GM06990 (cell line): ENCODE measurements at regions not wholly inside any gene's neighbourhood (a gene's known extent, or its start where the extent isn't known, plus 50 kb on each side); places are given as distances from the start of the nearest gene placed in this dataset.

ENCODE experiments used
- DNase-seq: peaks from one replicate; pipeline ENCODE4 v3.0.0-alpha.2; 2011; ENCODE audit not compliant: insufficient read length; ENCODE audit errors: extremely low read depth
- H3K27me3 ChIP-seq: replicated peaks from 2 replicates; pipeline ENCODE4 v1.6.0; 2011; ENCODE audit warnings: low read length; ENCODE audit not compliant: control insufficient read depth, insufficient read depth
- H3K36me3 ChIP-seq: 2 replicates; pipeline ENCODE4 v1.5.1; 2011; ENCODE audit warnings: low read length; ENCODE audit not compliant: control insufficient read depth, insufficient read depth
- H3K4me3 ChIP-seq: replicated peaks from 2 replicates; pipeline ENCODE4 v1.5.1; 2011; ENCODE audit warnings: low read depth, mild to moderate bottlenecking, control low read depth, low read length
- TF ChIP-seq, protein P1 (sequence below): IDR thresholded peaks from 2 replicates; pipeline ENCODE4 v1.5.1; 2011; ENCODE audit warnings: low read length, control low read depth, mild to moderate bottlenecking, inconsistent platforms; ENCODE audit not compliant: insufficient read depth, poor library complexity, severe bottlenecking

DNA sequence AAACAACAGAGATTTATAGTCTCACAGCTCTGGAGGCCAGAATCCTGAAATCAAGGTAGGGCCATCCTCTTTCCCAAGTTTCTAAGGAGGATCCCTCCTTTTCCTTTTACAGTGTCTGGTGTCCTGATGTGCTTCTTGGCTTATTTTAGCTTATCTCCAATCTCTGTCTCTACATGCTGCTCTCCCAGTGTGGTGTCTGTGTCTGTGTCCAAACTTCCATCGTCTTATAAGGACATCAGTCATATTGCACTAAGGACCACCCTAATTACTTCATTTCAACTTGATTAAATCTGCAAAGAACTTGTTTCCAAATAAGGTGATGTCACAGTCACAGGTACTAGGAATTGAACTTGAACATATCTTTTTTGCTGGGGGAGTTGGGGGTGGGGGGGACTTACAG is 529.6 kb downstream of the DHX35 start:
- TF ChIP-seq, protein P1, sequence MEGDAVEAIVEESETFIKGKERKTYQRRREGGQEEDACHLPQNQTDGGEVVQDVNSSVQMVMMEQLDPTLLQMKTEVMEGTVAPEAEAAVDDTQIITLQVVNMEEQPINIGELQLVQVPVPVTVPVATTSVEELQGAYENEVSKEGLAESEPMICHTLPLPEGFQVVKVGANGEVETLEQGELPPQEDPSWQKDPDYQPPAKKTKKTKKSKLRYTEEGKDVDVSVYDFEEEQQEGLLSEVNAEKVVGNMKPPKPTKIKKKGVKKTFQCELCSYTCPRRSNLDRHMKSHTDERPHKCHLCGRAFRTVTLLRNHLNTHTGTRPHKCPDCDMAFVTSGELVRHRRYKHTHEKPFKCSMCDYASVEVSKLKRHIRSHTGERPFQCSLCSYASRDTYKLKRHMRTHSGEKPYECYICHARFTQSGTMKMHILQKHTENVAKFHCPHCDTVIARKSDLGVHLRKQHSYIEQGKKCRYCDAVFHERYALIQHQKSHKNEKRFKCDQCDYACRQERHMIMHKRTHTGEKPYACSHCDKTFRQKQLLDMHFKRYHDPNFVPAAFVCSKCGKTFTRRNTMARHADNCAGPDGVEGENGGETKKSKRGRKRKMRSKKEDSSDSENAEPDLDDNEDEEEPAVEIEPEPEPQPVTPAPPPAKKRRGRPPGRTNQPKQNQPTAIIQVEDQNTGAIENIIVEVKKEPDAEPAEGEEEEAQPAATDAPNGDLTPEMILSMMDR: no peak

DNA sequence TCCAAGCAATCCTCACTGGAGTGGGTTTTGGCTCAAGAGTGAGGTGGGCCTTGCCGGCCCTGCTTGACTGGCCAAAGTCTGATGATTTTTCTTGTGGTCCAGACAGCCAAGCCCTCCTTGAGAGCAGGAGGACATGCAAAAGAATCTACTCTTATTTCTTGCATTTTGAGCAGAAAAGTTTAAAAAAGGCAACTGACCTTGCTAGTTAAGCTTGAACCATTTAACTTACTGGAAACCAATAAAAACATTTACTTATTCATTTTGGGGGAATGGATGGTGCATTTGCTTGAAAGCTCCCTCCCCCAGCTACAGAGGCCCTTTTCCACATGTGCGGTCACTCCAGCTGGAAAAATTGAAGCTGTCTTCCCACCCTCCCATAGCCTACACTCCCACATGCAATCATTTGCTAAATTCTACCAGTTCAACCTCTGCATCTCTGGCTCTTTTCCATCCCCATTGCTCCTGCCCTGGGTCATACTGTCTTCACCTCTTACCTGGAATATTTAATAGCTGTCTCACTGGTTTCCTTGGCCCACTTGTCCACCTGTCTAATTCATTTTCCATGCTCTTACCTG is 527.9 kb downstream of the DHX35 start:
- Histone ChIP-seq H3K36me3 (no peaks in the 10 kb centered on the region), H3K27me3 (no peaks in the 10 kb centered on the region; the same call in 1 of the 2 replicates), H3K4me3 (no peak overlapping the region)
- TF ChIP-seq, protein P1: no peak
- DNase-seq: no peak

More for the DNA sequence above, 529.6 kb downstream of the DHX35 start:
- DNase-seq: no peak
- H3K4me3 ChIP-seq: no peak overlapping the region
- no peaks in the 10 kb centered on the region for H3K36me3 ChIP-seq
- no peaks in the 10 kb centered on the region; the same call in 1 of the 2 replicates for H3K27me3 ChIP-seq

DNA sequence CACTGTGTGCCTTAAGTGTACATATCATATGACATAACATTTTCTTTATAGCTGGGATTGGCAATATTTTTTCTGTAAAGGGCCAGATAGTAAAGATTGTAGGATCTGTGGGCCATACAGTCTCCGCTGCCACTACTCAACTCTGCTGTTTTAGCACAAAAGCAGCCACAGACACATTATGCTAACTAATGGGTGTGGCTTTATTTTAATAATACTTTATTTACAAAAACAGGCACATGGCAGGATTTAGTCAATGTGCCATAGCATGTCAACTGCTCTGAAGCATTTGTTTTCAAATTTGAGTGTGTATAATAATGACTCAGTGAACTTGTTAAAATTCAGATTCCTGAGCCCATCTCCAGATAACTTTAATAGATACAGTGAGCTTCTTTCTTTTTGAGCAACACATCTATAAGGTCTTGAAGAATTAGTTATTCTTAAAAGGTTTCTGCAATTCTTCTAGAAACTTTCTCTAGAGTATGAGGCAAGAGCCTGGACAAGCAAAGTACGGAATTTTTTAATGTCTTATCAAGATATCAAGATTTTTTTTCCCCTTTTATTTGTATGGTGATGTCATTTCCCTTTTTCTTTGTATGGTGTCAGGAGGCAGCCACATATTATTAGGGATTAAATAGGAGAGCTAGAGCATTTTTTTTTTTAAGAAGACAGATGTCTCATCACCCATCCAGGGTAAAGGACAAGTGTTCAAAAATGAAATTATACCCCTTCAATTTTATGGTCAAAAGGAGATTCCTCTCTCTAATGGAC is 518.3 kb downstream of the DHX35 start:
- no peak overlapping the region for H3K4me3 ChIP-seq
- TF ChIP-seq, protein P1: no peak
- no peaks in the 10 kb centered on the region for H3K27me3 ChIP-seq
- no peaks in the 10 kb centered on the region for H3K36me3 ChIP-seq
- no peak for DNase-seq

DNA sequence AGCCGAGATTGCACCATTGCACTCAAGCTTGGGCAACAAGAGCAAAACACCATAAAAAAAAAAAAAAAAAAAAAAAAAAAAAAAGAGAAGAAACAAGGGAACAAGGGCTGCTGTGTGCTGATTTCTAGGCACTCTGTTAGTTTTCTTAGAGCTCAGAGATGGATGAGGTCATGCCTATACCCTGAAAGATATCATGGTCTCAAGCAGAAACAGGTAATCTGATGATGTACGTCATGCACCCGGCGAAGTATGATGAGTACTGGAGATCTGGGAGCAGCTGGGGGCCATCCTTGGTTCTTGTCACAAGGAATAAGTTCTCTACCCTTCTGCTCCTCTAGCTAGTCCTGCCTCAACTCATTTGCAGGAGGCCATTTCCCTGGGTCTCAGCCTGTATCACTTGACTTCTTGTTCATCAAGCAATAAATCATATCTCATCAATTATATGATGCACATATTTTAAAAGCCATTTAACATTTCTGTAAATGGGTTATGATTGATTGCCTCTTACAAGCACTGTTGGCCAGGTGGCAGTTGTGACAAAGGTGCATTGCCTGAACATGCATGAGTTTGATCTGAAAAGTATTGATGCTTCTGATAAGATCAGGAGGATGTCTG is 517.2 kb downstream of the DHX35 start:
- Histone ChIP-seq H3K27me3 (no peaks in the 10 kb centered on the region), H3K36me3 (no peaks in the 10 kb centered on the region), H3K4me3 (no peak overlapping the region)
- DNase-seq: no peak
- TF ChIP-seq, protein P1: no peak

DNA sequence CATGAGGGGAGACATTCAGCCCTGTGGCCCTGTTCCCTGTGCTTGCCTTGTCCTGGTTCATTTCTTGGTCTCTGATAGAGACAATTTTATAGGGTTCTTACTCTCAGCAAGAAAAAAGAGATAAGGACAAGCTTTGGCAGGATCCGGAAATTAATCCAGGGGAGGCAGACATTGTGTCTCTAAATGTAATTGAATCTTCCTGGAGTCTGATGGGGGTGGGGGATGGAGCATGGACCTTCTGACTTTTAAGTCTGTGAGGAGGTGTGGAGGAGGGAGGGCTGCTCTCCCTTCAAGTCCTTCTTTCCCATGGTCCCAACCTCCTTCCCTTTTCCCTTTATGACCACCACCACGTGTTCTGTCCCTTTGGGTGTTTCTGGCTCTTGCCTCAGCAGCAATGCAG is 512.7 kb downstream of the DHX35 start:
- no peaks in the 10 kb centered on the region for H3K36me3 ChIP-seq
- no peak overlapping the region for H3K4me3 ChIP-seq
- DNase-seq: no peak
- TF ChIP-seq, protein P1: no peak
- H3K27me3 ChIP-seq: no peaks in the 10 kb centered on the region
